ENCODE measurements at regions not wholly inside any gene's neighbourhood (a gene's known extent, or its start where the extent isn't known, plus 50 kb on each side); places are given as distances from the start of the nearest gene placed in this dataset.

DNA sequence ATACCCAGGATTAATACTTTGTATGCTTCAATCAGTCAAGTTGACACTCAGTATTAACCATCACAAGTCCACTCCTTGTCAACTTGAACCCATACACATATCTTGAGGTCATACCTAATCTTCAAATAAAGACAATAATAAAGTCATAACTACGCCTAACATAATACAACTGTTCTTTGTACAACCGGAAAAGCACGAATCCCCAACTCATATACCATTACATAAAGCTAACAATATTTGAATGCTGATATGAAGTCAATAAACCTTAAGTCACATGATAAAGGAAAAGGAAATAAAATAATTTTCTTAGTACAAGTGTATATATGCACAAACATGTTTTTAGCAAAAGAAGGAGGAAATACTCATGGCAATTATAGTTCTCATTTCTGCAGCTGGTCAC is 770.6 kb upstream of the GYPC start:
- TF ChIP-seq, protein P1, sequence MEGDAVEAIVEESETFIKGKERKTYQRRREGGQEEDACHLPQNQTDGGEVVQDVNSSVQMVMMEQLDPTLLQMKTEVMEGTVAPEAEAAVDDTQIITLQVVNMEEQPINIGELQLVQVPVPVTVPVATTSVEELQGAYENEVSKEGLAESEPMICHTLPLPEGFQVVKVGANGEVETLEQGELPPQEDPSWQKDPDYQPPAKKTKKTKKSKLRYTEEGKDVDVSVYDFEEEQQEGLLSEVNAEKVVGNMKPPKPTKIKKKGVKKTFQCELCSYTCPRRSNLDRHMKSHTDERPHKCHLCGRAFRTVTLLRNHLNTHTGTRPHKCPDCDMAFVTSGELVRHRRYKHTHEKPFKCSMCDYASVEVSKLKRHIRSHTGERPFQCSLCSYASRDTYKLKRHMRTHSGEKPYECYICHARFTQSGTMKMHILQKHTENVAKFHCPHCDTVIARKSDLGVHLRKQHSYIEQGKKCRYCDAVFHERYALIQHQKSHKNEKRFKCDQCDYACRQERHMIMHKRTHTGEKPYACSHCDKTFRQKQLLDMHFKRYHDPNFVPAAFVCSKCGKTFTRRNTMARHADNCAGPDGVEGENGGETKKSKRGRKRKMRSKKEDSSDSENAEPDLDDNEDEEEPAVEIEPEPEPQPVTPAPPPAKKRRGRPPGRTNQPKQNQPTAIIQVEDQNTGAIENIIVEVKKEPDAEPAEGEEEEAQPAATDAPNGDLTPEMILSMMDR (conservative IDR thresholded peaks at IDR 0.05; ENCODE audit: low read depth, low read length): no peak
- TF ChIP-seq EZH2 (IDR thresholded peaks at IDR 0.05; ENCODE audit: borderline replicate concordance, low read depth, low read length, poor library complexity, severe bottlenecking): no peak
